D341Med (cell line): ENCODE measurements at regions not wholly inside any gene's neighbourhood (a gene's known extent, or its start where the extent isn't known, plus 50 kb on each side); places are given as distances from the start of the nearest gene placed in this dataset.

ENCODE experiments used
- DNase-seq: peaks from one replicate; pipeline ENCODE4 v3.0.0; 2012; ENCODE audit warnings: low spot score

DNA sequence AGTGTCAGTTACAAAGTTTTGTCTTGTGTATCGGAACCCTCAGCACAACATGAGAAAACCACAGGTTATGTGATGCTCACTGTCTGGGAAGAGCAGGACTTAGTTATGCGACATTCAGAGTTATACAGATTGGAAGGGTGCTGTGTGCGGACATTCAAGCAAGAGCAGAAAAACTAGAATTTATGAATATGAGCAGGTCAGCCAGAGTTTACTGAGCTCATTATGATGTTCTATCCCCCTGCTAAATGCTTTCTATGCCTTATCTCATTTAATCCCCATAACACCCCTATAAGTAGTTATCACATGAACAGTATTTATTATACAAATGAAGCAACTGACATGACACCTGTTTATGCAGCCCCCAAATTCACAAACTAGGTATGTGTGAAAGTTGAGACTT, 1083.2 kb downstream of the FLRT2 start:
- DNase-seq: no peak

DNA sequence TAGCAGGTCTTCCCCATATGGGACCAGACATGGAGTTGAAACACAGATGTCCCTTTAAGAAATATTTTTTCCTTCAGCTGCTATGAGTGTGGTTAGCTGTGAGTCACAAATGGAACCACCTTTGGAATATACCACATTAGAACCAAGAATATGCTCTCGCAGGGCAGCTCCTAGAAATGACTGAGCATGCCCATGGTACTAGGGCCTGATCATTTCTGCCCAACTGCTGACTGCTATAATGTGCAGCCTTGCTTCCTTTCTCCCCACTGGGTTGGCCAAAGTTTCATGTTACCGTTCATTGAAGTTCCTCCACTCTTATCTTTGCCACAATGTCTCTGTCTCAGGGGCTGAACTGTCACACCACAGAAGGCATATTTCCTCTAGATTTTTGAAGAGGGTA, 1074.6 kb downstream of the FLRT2 start:
- no peak for DNase-seq

DNA sequence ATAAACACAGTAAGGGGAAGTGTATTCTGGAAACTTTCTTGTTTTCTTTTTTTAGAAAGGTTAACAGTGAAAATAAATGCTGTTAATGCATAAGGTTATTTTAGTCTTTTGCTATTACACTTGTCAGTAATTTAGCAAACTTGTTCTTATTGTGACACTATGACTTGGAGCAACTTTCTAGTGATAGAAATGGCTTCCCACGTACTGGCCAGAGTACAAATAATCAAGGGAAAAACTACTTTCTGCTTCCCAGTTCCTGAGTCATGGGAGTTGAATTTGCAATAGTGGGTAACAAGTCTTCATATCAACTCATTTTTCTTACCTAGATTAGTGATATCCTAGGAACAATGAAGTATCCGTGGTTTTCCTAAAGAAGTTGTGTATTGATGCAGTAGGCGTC, 1072.3 kb downstream of the FLRT2 start:
- no peak for DNase-seq

DNA sequence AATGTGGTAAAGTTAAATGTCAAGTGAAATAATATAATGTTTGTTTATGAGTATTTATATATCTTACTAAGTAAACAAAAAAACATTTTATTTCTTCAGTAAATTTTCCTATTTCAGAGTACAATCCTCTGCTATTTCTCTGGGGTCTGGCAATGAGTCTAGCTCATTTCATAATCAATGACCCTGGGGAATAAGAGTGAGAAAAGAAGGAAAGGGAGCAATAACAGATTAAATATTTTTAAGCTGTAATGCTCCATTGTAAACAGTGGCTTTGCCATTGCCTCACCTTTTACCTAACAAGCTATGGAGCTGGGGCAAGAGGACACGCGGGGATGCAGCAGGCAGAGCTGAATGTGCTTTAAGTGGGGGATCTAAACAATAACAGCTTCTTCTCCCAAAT, 1071.9 kb downstream of the FLRT2 start:
- DNase-seq: no peak

DNA sequence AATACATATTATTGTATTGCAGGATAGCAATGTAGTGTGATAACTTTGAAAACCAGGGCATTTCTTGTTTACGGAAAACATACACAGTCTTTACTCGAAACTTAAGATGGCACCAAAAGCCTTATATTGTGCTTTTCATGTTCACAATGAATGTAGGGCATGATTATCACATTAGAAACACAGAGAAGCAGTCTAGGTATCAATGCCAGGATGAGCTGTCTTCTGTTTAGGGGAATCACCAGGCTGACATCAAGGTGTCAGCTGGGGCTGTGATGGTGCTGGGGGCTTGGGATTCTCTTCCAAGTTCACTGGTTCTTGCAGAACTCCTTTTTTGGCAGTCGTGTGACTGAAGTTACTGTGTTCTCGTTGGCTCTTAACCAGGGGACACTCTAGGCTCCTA, 1067.3 kb downstream of the FLRT2 start:
- no peak for DNase-seq

DNA sequence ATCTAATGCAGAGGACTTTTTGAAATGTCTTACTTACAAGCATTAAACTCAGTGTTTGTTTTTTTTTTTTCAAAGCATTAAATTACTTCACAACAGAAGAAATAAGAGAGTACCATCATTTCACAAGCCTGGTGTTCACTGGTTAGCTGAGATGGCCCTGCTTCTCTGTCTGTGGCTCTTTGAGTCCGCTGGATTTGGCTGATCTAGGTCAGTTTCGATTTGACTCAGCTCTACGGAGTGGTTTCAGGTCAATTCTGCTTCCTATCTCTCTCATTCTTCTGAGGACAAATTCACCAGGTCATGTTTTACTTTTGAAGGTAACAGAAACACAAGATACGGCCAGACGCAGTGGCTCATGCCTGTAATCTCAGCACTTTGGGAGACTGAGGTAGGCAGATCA, 1066.1 kb downstream of the FLRT2 start:
- no peak for DNase-seq

DNA sequence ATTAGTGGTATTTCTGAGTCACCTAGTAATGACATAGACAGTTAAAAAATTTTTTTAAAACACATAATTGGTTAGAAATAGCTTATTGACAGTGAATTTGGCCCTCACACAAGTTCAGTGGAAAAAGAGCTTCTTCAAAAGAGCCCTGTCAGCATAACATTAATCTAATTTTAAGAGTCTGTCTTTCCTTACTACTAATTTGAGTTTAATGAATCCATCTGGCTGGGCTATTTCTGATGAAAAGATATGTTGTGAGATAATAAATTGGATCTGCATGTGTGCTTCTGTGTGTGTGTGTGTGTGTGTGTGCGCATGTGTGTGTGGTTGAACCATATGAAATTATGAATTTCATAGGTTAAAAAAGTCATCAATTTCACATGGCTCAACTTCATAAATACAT, 1045.2 kb downstream of the FLRT2 start:
- no peak for DNase-seq

DNA sequence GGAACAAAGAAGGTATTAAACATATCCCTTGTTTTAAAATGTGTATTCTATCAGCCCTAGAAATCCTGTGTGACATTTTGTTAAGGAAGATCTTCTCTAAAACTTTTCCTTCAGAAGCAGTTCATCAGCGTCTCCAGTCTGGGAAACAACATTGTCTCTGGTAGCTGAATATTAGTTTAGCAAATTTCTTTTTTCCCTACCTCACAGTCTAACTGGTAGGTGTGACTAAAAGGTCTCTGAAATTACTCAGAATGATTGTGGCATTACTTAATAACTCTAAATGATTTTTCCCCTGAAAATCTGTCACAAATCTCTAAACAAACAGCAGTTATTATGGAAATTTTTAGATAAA, 1044.8 kb downstream of the FLRT2 start:
- DNase-seq: no peak

DNA sequence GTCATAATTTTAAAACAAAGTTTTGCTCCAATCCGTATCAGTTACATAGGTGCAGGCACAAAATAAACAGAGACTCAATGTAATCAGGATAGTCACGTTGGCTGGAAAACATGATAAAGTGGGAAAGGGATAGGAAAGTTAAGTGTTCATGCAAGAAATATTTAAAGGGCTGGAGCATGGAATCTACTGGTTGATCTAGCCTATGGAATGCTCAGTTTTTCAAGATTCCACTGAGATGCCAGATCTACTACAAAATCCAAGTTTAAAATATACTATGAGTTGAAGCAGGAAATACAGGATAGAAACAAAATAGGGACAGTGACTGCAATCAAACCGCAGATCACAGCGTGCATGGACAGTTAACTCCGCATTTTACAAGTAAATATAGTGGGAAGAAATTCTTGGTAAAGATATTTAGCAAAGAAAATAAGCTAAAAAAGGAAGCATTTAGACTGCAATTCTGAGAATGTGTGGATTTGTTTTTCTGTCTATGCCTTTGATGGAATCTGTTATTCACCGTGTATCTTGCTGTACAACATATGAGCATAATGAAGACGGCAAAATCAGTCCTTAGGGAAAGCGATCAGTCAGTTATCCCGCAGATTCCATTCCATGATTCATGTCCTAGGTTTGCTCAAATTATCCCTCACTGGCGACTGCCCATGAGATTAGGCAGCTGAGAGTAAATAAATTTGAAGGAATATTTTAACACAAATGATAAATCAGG, 1044.3 kb downstream of the FLRT2 start:
- no peak for DNase-seq

DNA sequence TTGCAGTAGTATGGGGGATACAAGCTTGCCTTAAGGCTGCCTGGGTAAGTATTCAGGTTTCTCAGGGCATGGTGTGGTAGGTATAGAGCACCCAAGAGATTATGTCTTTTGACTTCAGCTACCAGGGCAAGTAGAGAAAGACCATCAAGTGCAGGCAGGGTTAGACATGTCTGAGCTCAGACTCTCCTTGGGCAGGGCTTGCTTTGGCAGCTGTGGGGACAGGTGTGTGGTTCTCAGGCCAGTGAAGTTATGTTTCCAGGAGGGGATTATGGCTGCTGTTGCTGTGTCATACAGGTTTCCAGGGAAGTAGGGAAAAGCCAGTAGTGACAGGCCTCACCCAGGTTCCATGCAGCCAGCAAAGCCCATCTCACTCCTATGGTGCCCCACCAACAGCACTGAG, 1040.4 kb downstream of the FLRT2 start:
- DNase-seq: no peak

DNA sequence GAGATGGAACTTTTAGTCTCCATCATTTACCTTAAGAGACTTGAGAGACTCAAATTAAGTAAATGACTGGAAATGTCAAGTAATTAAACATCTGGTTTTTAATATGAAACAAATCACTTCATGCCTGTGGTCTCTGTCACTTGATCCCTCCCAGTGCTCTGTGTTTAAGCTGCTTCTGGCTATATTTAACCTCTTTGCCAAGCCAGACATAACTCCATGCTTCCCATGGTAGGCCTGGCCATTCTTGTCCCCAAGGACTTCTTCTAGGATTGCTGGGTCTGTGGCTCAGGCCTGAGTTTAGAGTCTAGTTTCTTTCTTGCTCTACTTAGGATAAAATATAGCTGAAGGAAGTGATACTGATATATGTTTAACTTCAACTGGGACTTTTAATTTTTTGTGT, 1013.6 kb downstream of the FLRT2 start:
- peak; percentile 13 for DNase-seq

DNA sequence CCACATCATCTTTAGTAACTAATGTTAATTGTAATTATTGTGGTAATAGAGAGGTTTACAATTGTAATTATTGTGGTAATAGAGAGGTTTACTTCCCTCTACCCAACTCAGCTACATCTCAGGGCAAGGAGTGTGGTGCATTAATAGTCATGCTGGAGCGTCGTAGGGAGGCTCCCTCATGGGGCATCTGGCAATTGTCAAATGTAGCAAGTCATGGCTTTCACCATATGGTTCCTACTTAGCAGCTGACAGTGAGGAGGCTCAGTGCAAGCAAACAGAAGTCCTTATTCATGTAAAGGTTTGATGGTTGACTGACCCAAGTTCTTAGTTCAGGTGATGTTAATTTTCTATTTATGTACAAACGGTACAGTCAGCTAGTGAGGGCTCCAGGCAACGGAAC, 1012.0 kb downstream of the FLRT2 start:
- DNase-seq: no peak

DNA sequence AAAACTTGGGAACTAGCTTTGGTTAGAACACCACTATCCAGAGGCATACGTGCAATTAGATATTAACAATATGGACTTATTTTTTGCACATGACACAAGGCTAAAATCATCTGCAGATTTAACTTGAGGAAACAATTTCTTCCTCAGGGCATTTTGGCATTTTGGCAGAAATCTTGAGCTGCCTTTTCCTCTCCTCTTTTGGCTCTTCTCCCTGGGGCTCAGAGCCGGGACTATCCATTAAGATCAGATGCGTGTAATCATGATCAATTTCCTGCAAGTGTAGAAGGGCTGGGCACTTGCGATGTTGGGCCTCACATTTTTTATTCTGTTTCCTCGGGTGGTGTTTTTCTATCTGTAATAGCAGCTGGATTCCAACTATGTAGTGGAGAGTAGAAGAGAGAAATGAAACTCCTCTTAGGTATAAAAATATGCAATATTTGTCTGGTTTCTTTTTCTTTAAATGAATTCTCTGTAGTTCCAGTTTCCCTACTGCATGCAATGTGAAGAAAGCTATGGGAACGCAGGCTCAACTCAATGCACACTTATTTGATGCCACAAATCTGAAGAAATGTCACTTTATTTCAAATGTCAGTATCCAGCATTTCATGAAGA, 1010.8 kb downstream of the FLRT2 start:
- DNase-seq: no peak

DNA sequence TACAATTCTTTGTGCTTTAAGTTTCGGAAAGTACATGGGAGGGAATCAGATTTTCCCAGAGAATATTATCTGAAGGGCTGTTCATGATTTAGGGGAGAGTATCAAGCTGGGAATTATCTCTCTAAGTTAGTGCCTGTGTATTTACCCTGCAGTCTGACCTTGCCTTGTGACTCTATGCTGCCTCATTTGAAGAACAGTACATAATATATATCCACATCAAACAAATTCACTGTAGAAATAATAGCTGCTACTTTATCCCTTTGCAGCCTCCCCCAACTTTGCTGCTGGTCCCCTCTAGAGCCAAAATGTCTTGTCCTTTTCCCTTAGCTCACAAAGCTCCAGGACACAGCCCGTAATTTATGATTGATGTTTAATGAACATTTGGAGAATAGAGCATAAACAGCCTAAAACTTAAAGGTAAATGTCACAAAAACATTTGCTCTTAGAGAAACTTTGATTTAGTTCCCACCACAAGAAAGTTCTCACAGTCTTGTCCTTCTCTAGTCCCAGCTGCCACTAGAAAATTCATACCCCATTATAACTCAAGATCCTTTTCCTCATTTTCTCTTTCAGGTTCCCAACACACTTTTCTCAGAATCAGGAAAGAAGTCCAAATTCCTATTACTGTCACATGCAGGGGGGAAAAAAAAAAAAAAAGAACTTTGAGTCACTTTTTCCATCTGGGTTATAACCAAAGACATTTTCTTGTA, 1009.6 kb downstream of the FLRT2 start:
- DNase-seq: no peak

DNA sequence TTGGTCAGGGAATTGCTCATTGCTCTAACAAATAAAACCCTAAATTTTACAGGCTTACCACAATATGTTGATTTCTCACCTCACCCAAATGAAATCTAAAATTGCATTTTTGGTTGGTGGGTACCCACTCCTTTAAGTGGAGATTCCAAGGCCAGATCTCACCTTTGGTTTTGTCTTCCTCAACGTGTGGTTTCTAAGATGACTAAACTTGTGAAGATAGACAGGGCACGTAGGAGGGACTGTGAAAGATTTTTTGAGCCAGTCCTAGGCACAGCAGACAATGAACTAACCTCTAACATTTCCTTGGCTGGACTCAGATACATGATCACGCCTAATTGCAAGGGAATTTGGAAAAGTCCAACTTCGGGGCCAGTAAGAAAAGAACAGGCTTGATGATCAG, 1003.9 kb downstream of the FLRT2 start:
- DNase-seq: no peak

DNA sequence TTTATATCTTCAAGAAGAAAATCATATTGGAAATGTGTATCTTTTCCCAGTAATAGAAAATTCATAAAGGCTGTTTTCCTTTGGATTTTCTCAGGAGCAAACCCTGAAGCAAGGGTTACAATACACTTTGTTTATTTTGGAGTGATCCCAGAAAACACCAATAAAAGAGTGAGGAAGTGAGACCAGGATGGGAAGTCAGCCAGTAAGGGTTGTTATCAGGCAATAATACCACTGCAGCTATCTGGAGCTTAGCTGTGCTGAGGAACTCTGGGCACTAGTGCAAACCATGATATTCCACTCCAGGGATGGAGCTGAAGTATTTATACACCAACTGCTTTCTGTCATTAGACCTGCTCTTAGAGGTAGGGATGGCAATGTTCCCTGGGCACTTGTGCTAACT, 1002.3 kb downstream of the FLRT2 start:
- DNase-seq: no peak

DNA sequence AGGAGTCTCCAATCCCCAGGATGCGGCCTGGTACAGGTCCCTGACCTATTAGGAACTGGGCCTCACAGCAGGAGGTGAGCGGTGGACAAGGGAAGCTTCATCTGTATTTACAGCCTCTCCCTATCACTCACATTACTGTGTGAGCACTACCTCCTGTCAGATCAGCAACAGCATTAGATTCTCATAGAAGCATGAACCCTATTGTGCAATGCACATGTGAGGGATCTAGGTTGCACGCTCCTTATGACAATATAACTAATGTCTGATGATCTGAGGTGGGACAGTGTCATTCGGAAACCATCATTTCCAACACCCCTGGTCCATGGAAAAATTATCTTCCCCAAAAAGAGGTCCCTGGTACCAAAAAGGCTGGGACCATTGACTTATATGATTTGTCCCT, 1000.5 kb downstream of the FLRT2 start:
- no peak for DNase-seq

DNA sequence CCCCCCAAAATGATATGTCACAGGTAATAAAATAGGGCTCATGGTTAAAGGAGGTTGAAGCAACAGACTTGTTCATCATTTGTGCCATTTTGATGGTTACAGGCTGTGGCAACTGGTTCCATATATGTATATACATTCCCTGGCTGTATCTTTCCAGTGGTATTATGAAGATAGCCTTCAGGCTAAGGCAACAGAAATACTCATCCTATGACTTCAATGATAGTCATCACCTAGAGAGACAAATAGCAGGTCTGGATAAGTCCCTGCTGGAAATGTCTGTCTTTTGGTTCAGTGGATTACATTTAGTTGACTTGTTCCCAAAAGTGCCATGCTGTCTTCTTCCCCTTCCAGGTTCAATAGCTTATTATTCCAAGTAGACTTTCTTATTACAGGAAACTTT, 997.4 kb downstream of the FLRT2 start:
- DNase-seq: no peak

DNA sequence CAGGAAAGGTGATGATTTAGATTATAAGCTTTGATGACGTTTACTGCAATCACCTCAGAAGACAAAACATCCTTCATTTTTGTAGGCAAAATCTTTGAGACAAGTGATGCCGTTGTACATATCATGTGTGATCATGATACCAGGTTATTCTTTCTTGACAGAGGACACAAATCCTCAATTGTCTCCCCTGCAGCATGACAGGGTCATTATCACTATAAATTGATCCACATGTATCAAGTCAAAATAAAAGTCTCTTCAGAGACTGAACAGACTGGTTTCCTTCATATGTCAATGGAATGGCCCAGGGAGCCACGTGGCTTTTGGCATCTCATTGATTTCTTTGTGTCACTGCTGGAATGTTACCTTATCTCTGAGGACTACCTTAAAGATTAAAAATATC, 995.7 kb downstream of the FLRT2 start:
- no peak for DNase-seq

DNA sequence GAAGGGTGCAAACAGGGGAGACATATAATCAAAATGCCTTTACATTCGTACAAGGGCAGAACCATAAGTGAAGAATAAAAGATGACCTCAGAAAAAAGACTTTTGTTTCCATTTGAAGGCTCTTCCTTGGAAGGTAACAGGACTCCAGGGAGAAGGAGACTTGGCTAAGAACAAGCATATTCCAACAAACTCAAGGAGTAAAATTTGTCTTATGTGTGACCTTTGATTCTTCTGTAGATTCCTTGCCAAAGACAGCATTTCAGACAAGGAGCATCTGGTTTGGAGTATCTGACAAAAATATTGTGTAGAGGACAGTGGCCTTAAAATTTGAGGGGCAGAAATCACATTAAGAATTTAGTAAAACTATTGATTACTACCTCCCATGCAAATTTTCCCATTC, 991.9 kb downstream of the FLRT2 start:
- DNase-seq: no peak

DNA sequence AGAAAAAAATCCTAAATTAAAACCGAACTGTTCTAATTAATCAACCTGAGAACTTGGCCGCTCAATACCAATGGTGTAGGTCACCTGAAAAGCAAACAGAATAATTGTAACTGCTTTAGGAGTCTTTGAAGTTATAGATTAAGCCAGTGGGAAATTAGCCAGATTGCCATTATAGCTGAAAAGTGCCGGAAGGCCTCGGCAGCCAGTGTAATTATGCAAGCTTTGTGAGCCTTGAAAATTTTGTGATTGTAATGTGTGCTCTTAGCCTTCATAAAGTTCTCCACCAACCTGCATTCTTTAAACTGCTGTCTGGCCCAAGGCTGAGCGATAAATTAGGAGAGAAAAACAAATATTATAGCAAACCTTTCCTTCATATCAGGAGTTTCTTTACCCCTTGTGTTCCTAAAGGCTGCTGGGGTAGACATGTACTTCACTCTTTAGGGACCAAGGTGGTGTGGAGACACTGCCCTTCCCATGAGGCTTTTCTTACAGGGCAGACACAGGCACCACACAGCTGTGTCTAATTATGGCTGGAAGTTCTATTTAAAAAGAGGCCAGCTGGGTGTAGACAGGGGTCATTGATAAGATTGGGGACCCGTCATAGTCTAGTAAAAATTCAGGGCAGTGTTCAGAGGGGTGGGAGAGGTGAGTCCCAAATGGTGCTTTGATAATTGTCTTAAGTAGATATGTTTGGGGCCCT, 991.2 kb downstream of the FLRT2 start:
- DNase-seq: no peak

DNA sequence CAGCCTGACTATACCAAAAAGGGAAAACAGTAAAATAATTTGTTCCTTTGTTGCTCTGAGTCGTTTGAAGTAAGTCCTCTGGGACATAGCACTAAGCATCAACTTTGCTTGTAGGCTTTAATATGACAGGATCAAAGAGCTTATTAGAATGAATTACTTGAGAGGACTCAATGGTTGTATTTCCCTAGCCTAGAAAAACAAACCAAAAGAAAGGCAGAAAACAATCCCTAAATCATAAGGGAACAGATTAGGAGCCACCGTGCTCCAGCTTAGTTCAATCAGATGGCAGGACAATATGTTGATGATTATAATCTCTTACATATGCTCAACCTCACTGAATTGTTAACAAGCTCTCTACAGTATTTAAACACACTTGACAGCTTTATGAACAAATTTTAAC, 988.4 kb downstream of the FLRT2 start:
- peak; percentile 40 for DNase-seq

DNA sequence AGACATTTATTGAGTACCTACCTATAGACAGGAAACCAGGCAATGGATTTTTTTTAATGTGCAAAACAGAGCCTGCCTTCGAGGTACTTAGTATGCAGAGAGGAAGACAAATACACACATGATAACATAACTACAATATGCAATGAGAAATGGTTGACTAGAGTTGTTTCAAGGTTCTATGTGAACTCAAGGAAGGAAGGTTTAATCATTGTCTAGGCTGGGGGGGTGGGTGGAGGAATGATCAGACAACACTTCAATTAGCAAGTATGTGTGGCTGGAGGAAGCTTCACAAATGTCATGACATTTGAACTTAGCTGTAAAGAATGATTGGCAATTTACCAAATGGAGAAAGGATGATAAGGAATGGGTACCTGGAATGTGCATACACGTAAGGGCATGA, 985.3 kb downstream of the FLRT2 start:
- no peak for DNase-seq
